Caco-2 (cell line): ENCODE measurements at regions not wholly inside any gene's neighbourhood (a gene's known extent, or its start where the extent isn't known, plus 50 kb on each side); places are given as distances from the start of the nearest gene placed in this dataset.

Experiments used
- BruUV-seq: library from RNA; stranded (reverse); fragments of 400-500 nt; replicated peaks from 2 replicates; lab custom pipeline; 2021; lab: Mats Ljungman, UMichigan
- CTCF ChIA-PET: fragments of 300-600 bp; sonication (Branson Sonifier 250); formaldehyde crosslinking; loops from one replicate; lab custom pipeline; 2022; ENCODE audit warnings: antibody characterized with exemption; lab: Charles Lee
- POLR2A ChIA-PET: fragments of 300-600 bp; sonication (Branson Sonifier 250); formaldehyde crosslinking; loops from one replicate; lab custom pipeline; 2022; ENCODE audit warnings: antibody characterized with exemption; lab: Charles Lee
- DNase-seq, 2 experiments: peaks; one replicate each; pipeline versions ENCODE4 v3.0.0 to v3.0.0-alpha.2; 2020 to 2022
- H3K27me3 ChIP-seq: replicated peaks from 2 replicates; pipeline ENCODE4 v1.6.0; 2011; ENCODE audit warnings: low read length; ENCODE audit not compliant: control insufficient read depth, insufficient read depth
- H3K36me3 ChIP-seq: 2 replicates; pipeline ENCODE4 v1.5.1; 2011; ENCODE audit warnings: low read length; ENCODE audit not compliant: control insufficient read depth, insufficient read depth
- H3K4me1 ChIP-seq: fragments of 250-450 bp; sonication (Bioruptor Pico); 2 replicates; pipeline ENCODE4 v1.5.1; 2020; ENCODE audit warnings: mild to moderate bottlenecking
- H3K4me3 ChIP-seq: 2 replicates; pipeline ENCODE4 v1.5.1; 2011; ENCODE audit warnings: low read depth, mild to moderate bottlenecking, control low read depth, low read length
- H3K9me3 ChIP-seq: fragments of 250-450 bp; sonication (Bioruptor Pico); 2 replicates; pipeline ENCODE4 v1.5.1; 2020; ENCODE audit warnings: mild to moderate bottlenecking, moderate library complexity
- H3K27ac Mint-ChIP-seq: one replicate; pipeline ENCODE4 v1.8.0; 2022; ENCODE audit warnings: mixed read lengths; ENCODE audit not compliant: unreplicated experiment
- H3K27me3 Mint-ChIP-seq: one replicate; pipeline ENCODE4 v1.8.0; 2022; ENCODE audit warnings: mixed read lengths; ENCODE audit not compliant: insufficient read depth, unreplicated experiment
- H3K36me3 Mint-ChIP-seq: one replicate; pipeline ENCODE4 v1.8.0; 2022; ENCODE audit warnings: mild to moderate bottlenecking, mixed read lengths; ENCODE audit not compliant: insufficient read depth, unreplicated experiment
- H3K4me1 Mint-ChIP-seq: one replicate; pipeline ENCODE4 v1.8.0; 2022; ENCODE audit warnings: low read depth, mixed read lengths; ENCODE audit not compliant: unreplicated experiment
- H3K4me3 Mint-ChIP-seq: one replicate; pipeline ENCODE4 v1.8.0; 2022; ENCODE audit warnings: mild to moderate bottlenecking, moderate library complexity, mixed read lengths; ENCODE audit not compliant: unreplicated experiment
- H3K9me3 Mint-ChIP-seq: one replicate; pipeline ENCODE4 v1.8.0; 2022; ENCODE audit warnings: mixed read lengths; ENCODE audit not compliant: unreplicated experiment
- intact Hi-C: fragments of 100-400 bp; cut with micrococcal nuclease; formaldehyde crosslinking; loops from one replicate; pipeline ENCODE4 v1.10.0; 2022; ENCODE audit not compliant: unreplicated experiment
- TF ChIP-seq, protein P1 (sequence below), 2 experiments: fragments of 200-600 bp in 1 of 2; IDR thresholded peaks; 1 replicate in 1 of 2; 2 replicates in 1 of 2; pipeline versions ENCODE4 v1.5.1 to v1.8.0; 2011 to 2022; ENCODE audit warnings: antibody characterized with exemption in 1 of 2, control low read depth in 1 of 2, inconsistent platforms in 1 of 2, low read depth in 1 of 2, low read length in 1 of 2, mild to moderate bottlenecking in 1 of 2, moderate library complexity in 1 of 2; ENCODE audit not compliant: insufficient read depth in 1 of 2, severe bottlenecking in 1 of 2, unreplicated experiment in 1 of 2

DNA sequence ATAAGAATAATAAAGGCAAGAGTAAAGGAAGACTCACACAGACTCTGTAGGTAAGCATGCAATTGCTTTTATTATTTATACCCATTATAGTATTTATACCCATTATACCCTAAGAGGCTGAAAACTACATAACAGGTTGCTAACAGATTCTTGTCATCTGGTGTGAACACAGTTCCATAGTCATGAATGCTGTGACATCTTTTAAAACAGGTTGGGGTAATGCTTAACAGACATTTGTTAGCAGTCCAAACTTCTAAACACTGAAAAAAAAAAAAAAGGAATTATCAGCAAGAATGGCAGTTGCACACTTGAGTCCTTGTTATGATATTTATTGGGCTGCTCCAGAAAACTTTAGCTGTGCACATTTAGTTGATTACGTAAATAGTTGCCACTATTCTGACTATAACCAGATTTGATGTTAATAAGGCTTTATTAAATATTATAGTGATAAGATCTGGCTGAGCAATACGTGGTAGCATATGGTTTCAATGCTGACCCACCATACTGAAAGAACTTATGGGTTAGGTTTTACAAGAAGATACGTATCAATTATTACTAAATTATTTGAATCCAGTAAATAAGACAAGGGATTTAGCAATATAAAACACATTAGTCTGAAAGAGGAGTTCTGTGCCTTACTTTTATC, 888.8 kb downstream of the LRRTM4 start:
- Mint-ChIP-seq H3K9me3 (no peaks in the 10 kb centered on the region), H3K36me3 (no peaks in the 10 kb centered on the region), H3K27ac (no peak overlapping the region), H3K4me1 (no peaks in the 10 kb centered on the region), H3K27me3 (no peaks in the 10 kb centered on the region), H3K4me3 (no peak overlapping the region)
- no TSS peak for BruUV-seq
- Histone ChIP-seq H3K4me1 (no peaks in the 10 kb centered on the region), H3K27me3 (no peaks in the 10 kb centered on the region), H3K9me3 (no peaks in the 10 kb centered on the region), H3K36me3 (no peaks in the 10 kb centered on the region), H3K4me3 (no peak overlapping the region)
- no peak for DNase-seq
- intact Hi-C loops: no loop called here
- CTCF ChIA-PET: no interaction called here
- POLR2A ChIA-PET: no interaction called here
- TF ChIP-seq, protein P1, sequence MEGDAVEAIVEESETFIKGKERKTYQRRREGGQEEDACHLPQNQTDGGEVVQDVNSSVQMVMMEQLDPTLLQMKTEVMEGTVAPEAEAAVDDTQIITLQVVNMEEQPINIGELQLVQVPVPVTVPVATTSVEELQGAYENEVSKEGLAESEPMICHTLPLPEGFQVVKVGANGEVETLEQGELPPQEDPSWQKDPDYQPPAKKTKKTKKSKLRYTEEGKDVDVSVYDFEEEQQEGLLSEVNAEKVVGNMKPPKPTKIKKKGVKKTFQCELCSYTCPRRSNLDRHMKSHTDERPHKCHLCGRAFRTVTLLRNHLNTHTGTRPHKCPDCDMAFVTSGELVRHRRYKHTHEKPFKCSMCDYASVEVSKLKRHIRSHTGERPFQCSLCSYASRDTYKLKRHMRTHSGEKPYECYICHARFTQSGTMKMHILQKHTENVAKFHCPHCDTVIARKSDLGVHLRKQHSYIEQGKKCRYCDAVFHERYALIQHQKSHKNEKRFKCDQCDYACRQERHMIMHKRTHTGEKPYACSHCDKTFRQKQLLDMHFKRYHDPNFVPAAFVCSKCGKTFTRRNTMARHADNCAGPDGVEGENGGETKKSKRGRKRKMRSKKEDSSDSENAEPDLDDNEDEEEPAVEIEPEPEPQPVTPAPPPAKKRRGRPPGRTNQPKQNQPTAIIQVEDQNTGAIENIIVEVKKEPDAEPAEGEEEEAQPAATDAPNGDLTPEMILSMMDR (IDR thresholded peaks at IDR 0.05; ENCODE audit: insufficient read depth in 1 of 2, low read depth in 1 of 2, low read length in 1 of 2, severe bottlenecking in 1 of 2, unreplicated experiment in 1 of 2): no peak

DNA sequence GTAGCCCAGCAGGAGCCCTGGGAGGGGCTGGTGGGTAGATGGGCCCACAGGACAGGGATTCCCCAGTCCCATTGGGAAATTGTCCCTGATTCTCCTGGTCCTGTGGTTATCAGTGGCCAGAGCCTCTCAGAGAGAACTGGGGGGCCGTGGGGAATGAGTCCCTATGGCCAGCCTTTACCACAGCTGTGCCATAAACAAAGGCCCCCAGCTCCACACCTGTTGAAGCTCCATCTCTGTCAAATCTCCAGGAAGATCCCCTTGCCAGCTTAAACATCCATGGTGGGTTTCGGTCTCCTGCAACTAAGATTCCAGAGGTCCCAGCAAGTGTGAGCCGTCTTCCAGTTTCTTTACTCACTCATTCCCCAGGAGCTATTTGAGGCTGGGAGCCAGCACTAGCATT, 897.1 kb downstream of the LRRTM4 start:
- intact Hi-C loops: no loop called here
- ChIA-PET CTCF (no interaction called here), POLR2A (no interaction called here)
- Histone ChIP-seq H3K4me3 (no peak overlapping the region), H3K9me3 (no peaks in the 10 kb centered on the region), H3K27me3 (no peaks in the 10 kb centered on the region), H3K4me1 (no peaks in the 10 kb centered on the region), H3K36me3 (no peaks in the 10 kb centered on the region)
- Mint-ChIP-seq H3K4me3 (no peak overlapping the region), H3K27me3 (peaks cover 12% of the 10 kb centered on the region), H3K36me3 (no peaks in the 10 kb centered on the region), H3K9me3 (no peaks in the 10 kb centered on the region), H3K4me1 (no peaks in the 10 kb centered on the region), H3K27ac (no peak overlapping the region)
- BruUV-seq: no TSS peak
- DNase-seq: no peak
- TF ChIP-seq, protein P1 (IDR thresholded peaks at IDR 0.05; ENCODE audit: insufficient read depth in 1 of 2, low read depth in 1 of 2, low read length in 1 of 2, severe bottlenecking in 1 of 2, unreplicated experiment in 1 of 2): no peak

DNA sequence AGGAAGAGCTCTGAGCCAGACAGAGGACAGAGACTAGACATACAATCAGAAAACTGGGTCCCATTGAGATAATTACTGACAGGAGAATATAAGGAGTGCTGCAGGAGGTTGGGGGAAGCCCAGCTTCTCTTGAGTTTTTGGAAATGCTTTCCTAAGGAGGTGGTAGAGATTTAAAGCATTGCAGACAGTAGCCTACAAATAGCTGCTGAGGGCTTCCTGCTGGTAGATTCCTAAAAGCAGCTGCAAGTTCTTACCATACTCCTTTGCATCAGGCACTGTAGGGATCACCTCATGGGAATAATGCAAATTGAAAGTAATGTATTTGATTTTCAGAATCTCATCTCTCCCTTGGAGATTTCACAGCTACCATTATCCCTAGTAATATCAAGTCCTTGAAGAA, 902.6 kb upstream of the GCFC2 start:
- H3K9me3 Mint-ChIP-seq: no peaks in the 10 kb centered on the region
- TF ChIP-seq, protein P1 (IDR thresholded peaks at IDR 0.05; ENCODE audit: insufficient read depth in 1 of 2, low read depth in 1 of 2, low read length in 1 of 2, severe bottlenecking in 1 of 2, unreplicated experiment in 1 of 2): no peak
- intact Hi-C loops: no loop called here
- POLR2A ChIA-PET: no interaction called here
- Histone ChIP-seq H3K9me3 (no peaks in the 10 kb centered on the region), H3K27me3 (no peaks in the 10 kb centered on the region), H3K36me3 (no peaks in the 10 kb centered on the region), H3K4me1 (peaks cover 3% of the 10 kb centered on the region; the same call in 1 of the 2 replicates), H3K4me3 (no peak overlapping the region)
- DNase-seq: no peak
- no peak overlapping the region for H3K4me3 Mint-ChIP-seq
- H3K4me1 Mint-ChIP-seq: no peaks in the 10 kb centered on the region
- BruUV-seq: no TSS peak
- no peak overlapping the region for H3K27ac Mint-ChIP-seq
- H3K27me3 Mint-ChIP-seq: no peaks in the 10 kb centered on the region
- H3K36me3 Mint-ChIP-seq: no peaks in the 10 kb centered on the region
- CTCF ChIA-PET: no interaction called here
